CD4-positive, alpha-beta T cell treated with Interleukin-10 for 1 hour (primary cell): ENCODE measurements at regions not wholly inside any gene's neighbourhood (a gene's known extent, or its start where the extent isn't known, plus 50 kb on each side); places are given as distances from the start of the nearest gene placed in this dataset.

Source experiments
- DNase-seq: peaks from one replicate; pipeline ENCODE4 v3.0.0-alpha.2; 2020

DNA sequence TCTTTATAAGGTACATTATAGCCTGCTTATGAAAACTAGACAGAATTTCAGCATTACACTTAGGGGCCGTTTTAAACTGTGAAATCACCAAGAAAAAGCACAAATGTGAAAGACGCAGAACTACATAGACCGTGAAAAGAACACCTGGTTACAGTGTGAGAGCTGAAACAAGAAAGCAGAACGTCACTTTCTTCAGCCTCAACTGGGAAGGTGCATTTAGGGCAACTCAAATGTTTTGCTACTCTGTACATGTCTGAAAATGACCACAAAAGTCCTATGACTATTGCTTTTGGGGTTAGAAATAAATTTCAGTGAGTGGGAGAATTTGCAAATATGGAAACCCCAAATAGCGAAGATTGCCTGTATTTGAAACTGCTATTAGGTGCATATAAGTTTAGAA lies 268.7 kb downstream of the OLFM3 start:
- no peak for DNase-seq

DNA sequence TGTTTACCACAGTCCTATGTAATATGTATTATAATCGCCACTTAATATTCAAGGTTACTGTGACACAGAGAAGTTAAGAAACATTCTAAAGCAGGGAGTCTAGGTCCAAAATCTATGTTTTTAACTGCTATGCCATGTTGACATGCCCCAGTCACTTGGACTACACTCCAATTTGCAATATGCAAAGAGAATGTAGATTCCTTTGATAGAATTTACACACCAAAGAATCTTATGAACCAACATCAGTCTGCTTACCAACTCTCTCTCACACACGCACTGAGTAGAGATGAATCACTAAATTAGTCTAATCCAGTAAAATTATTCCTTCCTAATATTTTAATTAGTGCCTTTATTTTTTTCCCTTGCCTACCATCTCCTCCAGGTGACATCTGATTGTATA lies 266.2 kb downstream of the OLFM3 start:
- no peak for DNase-seq

DNA sequence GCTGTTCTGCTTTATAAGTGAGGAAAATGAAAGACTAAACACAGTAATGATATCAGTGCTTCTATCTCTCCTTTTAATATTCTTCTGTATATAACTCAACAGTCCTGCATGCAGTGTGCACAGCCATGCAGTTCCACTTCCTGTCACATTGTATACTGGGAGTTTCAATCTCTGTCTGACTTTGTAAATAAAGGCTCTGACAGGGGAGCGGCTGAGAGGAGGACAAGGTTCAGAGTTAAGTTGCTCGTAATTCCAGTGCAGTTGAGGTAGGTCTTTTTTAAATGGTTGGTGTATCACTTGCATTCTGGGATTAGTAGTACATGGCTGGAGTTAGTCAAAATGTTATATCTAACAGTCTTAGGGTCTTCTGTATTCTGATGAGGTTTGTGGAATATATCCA lies 264.5 kb downstream of the OLFM3 start:
- DNase-seq = no peak

DNA sequence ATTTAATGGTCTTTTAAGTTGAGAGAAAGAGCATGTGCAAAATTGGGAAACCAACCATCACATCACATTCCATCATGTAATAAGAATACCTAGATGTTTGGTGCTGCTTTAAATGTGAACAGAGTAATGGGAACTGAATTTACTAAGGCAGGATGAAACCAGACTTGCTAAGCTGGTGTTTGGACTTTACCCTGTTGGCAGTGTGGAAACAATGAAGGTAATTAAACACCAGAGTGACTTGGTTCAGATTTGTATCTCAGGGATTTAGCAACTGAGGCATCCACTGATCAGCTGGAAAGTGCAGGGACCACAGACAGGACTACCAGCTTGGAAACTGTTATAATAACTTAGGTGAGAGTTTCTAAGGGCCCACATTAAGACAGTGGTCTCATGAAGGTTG lies 263.4 kb downstream of the OLFM3 start:
- no peak for DNase-seq

DNA sequence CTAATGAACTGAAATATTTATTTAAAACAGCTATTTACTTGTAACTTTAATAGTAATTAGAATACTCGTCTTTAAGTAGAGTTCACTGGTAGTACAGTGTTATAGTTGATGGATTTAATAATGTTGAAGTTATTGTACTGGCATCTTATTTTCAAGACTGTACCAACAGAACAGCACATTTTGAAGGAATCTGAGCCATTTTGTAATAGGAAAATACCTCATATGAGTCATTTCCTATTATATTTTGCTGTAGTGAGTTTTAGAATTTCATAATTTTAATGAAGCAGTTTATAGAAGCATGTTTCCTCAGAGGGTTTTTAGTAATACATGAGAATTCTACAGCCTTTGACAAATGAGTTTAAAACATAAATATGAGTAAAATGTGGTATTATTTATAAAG lies 258.3 kb downstream of the OLFM3 start:
- DNase-seq = no peak

DNA sequence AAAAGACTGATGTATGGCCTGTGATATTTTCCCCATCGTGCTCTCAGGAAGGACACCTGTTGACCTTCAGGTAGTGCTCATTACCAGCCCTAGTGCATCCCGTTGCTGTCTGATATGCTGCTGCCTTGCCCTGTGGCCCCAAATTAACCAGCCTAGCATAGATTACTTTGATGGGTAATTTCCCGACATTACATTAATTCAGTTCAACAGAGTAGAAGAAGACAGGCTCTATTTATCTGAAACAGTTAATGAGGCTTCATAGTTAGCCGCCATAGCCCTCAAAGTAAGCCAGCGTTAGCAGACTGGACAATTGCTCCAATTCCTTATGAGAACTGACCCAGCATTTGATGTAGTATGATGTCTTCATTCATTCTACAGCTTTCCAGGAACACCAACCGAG lies 257.6 kb downstream of the OLFM3 start:
- no peak for DNase-seq

DNA sequence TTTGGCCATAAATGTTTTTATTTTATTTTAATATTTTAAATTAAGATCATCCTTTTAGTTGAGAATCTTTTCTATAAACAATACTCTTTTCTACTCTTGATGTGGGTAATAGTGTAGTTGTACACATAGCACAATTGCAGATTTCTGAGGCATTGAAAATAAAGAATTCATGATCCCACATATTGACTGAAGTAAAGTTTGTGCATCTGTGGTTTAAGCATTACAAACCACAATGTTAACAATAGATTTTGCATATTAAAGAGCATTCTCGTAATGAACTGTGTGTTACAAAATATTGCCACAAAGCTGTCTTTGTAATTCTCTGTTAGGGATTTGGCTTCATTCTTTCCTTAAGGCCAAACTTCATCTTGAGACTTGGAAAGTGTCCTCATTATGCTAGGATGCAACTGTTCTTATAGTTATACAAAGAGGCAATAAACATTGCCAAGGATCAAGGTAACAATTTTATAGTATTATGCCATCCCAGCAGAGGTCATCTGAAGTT lies 256.8 kb downstream of the OLFM3 start:
- no peak for DNase-seq

DNA sequence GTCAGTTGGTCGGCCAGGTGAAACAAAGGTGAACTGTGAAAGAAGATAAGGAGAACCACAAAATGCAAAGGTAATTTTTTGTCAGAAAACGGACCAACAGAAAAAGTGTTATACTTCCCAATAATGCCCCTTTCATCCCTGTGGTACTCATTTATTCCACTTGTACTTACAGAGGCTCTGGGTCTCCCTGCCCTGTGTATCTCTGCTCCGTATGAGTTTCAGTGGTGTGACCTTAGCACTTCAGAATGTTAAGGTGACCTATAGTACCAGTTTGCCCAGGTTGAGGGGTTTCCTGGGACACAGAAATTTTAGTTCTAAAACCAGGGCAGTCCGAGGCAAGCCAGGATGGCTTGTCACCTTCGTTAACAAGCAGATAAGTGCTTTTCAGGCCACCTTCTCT lies 254.8 kb downstream of the OLFM3 start:
- DNase-seq = no peak

DNA sequence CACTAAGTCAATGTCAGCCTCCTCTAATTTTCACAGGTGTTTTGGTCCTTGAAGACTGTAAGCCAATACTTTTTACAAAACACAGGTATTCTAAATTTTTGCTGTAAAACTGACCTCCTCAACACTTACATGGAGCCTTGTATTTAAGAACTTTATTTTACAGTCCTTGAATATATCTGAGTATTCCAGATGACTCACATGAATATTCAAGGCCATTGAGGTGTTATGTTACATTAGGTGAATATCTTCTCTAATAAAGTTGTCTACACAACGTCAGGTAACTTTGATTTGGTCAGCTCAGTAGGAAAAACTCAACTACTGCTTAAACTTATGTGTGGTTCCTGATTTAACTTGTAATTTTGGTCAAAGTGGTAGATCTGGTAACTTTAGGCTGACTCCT lies 254.2 kb downstream of the OLFM3 start:
- no peak for DNase-seq

DNA sequence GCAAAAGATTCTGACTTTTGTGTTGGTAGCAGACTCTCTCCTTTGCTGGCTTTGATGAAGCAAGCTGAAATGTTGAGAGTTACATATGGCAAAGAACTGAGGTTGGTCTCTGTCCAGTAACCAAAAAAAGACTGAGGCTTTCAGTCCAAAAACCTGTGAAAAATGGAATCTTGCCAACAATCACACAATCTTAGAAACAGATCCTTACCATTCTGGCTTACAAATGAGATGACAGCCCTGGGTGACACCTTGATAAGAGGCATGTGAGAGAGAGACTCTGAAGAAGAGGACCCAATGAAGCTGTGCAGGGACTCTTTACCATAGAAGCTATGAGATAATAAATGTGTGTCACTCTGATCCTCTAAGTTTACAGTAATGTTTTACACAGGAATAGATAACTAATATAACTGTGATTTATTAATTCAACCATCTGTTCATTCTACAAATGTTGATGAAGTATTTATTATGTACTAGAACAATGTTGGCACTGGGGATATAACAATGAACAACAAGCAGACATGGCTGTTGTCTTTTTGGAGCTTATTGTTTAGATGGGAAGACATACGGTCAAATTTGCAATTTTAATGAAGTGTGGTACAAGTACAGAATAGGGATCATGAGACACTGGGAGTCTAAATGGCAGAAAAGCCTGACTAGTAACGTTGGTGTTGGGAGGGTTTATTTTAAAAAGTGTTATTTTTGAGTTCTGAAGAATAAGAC lies 251.0 kb downstream of the OLFM3 start:
- no peak for DNase-seq

DNA sequence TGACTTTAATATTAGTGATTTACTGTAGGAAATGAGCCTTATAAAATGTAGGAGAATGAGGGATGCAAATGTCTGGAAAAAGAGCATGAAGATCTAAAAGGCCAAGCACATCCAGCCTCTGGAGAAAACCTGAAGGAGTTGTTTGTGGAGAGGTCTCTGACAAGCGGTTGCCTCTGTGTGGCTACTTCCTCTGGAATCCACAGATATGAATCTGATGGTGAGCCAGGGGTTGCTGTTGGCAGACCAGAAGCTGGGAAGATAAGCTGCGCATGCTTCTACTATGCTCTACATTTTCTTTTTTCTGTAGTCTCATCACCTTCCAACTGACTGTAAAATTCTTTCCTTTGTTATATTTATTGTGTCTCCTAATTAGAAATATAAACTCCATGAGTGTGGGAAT lies 248.6 kb downstream of the OLFM3 start:
- DNase-seq = no peak
